ENCODE measurements at regions not wholly inside any gene's neighbourhood (a gene's known extent, or its start where the extent isn't known, plus 50 kb on each side); places are given as distances from the start of the nearest gene placed in this dataset.

DNA sequence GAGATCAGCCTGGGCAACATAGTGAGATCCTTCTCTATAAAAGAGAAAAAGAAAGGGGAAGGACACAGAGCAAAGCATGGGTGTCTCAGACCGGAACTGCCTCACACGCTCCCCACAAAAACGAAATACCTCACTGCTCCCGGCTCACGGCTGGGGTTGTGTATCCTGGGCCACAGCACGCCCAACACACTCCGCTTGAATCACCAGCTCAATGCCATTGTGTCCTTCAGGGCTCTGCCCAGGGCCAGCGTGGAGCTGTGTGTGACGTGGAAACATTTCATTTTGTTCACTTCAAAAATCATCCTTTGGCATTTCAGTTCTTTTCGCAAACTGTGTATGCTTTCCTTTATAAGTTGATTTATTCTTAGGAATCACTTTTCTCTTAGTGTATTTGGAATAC, 279.5 kb downstream of the IRX1 start:
- Histone ChIP-seq H3K9me3 (no peaks in the 10 kb centered on the region), H3K4me2 (no peak overlapping the region), H3K4me3 (no peak overlapping the region), H3K4me1 (no peaks in the 10 kb centered on the region), H3K27ac (no peak overlapping the region)
- DNase-seq (ENCODE audit: low read depth in 1 of 2, low spot score in 1 of 2) (no peak), ATAC-seq (no peak), FAIRE-seq (no peak)
- TF ChIP-seq, protein P1, sequence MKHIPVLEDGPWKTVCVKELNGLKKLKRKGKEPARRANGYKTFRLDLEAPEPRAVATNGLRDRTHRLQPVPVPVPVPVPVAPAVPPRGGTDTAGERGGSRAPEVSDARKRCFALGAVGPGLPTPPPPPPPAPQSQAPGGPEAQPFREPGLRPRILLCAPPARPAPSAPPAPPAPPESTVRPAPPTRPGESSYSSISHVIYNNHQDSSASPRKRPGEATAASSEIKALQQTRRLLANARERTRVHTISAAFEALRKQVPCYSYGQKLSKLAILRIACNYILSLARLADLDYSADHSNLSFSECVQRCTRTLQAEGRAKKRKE (CRISPR knock-in tag; IDR thresholded peaks at IDR 0.05; ENCODE audit: low read depth): no peak
- no peak for TF ChIP-seq GATA3 (IDR thresholded peaks at IDR 0.05; ENCODE audit: borderline replicate concordance)
- no peak for TF ChIP-seq JUNB (IDR thresholded peaks at IDR 0.05)
- TF ChIP-seq POLR2AphosphoS2 (conservative IDR thresholded peaks at IDR 0.05; ENCODE audit: low read length): no peak
- no peak for TF ChIP-seq ZFP36 (IDR thresholded peaks at IDR 0.05; ENCODE audit: borderline replicate concordance, partially characterized antibody)
- TF ChIP-seq KDM5A (IDR thresholded peaks at IDR 0.05): no peak
- TF ChIP-seq ZNF302 (CRISPR knock-in tag; IDR thresholded peaks at IDR 0.05): no peak
- TF ChIP-seq SMC3 (IDR thresholded peaks at IDR 0.05): no peak
- no peak for TF ChIP-seq CBX8 (IDR thresholded peaks at IDR 0.05)
- TF ChIP-seq EHMT2 (IDR thresholded peaks at IDR 0.05; ENCODE audit: low read depth): no peak
- no peak for TF ChIP-seq TFCP2L1 (CRISPR knock-in tag; IDR thresholded peaks at IDR 0.05)
- no peak for TF ChIP-seq HOXA7 (CRISPR knock-in tag; IDR thresholded peaks at IDR 0.05)
- TF ChIP-seq FOSB (CRISPR knock-in tag; IDR thresholded peaks at IDR 0.05): no peak
- TF ChIP-seq NR3C1 (IDR thresholded peaks at IDR 0.05): no peak
- TF ChIP-seq, protein P2, sequence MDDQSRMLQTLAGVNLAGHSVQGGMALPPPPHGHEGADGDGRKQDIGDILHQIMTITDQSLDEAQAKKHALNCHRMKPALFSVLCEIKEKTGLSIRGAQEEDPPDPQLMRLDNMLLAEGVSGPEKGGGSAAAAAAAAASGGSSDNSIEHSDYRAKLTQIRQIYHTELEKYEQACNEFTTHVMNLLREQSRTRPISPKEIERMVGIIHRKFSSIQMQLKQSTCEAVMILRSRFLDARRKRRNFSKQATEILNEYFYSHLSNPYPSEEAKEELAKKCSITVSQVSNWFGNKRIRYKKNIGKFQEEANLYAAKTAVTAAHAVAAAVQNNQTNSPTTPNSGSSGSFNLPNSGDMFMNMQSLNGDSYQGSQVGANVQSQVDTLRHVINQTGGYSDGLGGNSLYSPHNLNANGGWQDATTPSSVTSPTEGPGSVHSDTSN (IDR thresholded peaks at IDR 0.05): no peak
- no peak for TF ChIP-seq HOXB5 (CRISPR knock-in tag; IDR thresholded peaks at IDR 0.05)
- TF ChIP-seq FOSL2 (IDR thresholded peaks at IDR 0.05): no peak
- no peak for TF ChIP-seq FOSL2 (CRISPR knock-in tag; IDR thresholded peaks at IDR 0.05)
- 11% methylated on average over 10 of the region's 10 CpGs for WGBS (ENCODE audit: missing lambda C conversion rate)
- CTCF ChIA-PET: no interaction called here
- POLR2A ChIA-PET: no interaction called here

DNA sequence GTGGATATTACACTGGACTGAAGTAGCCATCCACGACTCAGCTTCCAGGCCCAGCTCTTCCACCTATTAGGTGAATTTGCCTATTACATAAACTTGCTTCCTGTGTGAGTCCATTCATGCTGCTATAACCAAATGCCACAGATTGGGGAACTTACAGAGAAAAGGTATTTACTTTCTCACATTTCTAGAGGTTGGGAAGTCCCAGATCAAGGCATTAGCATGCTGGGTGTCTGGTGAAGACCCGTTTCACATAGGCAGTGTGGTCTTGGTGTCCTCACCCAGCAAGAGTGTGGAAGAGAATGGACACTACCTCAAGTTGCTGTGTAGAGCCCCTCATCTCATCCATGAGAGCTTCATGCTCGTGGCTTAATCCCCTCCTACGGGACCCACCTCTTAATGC, 282.6 kb downstream of the IRX1 start:
- no peak for DNase-seq (ENCODE audit: low read depth in 1 of 2, low spot score in 1 of 2)
- 3% methylated on average over 4 of the region's 4 CpGs for WGBS (ENCODE audit: missing lambda C conversion rate)
- H3K4me1 ChIP-seq: no peaks in the 10 kb centered on the region
- no peak overlapping the region for H3K4me3 ChIP-seq
- POLR2A ChIA-PET: no interaction called here
- ATAC-seq: no peak
- H3K27ac ChIP-seq: no peak overlapping the region
- H3K4me2 ChIP-seq: no peak overlapping the region
- CTCF ChIA-PET: no interaction called here
- no peaks in the 10 kb centered on the region for H3K9me3 ChIP-seq
- no peak for FAIRE-seq
- no peak for TF ChIP-seq RAD21 (conservative IDR thresholded peaks at IDR 0.05 in 1 of 2, IDR thresholded peaks at IDR 0.05 in 1 of 2)
- no peak for TF ChIP-seq PHF8 (IDR thresholded peaks at IDR 0.05; ENCODE audit: borderline replicate concordance, low read depth)

DNA sequence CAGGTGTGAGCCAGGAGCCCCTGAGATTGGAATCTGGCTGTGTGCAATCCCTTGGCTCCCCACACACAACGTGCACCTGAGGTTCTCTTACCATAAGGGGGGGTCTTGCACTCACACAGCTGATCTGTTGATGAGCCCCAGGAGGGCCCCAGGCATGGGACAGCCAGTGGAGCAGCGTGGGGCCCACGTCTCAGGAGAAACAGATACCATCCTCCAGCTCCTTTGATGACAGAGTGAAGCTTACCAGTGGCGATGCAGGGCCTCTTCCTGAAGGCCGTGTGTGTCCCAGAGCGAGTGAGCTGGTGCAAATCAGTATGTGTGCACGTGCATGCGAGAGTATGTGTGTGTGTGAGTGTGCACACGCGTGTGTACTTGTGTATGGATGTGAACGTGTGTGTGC, 287.4 kb downstream of the IRX1 start:
- ChIA-PET CTCF (no interaction called here), POLR2A (no interaction called here)
- no peak overlapping the region for H3K4me2 ChIP-seq
- FAIRE-seq: no peak
- H3K4me3 ChIP-seq: no peak overlapping the region
- no peaks in the 10 kb centered on the region for H3K4me1 ChIP-seq
- no peak for ATAC-seq
- TF ChIP-seq RNF2 (IDR thresholded peaks at IDR 0.05; ENCODE audit: borderline replicate concordance, low read depth) (no peak), JUNB (IDR thresholded peaks at IDR 0.05) (no peak), RCOR1 (IDR thresholded peaks at IDR 0.05; ENCODE audit: low read depth, low read length) (no peak), EHMT2 (IDR thresholded peaks at IDR 0.05; ENCODE audit: low read depth) (no peak), MAFK (IDR thresholded peaks at IDR 0.05; ENCODE audit: partially characterized antibody) (no peak), PHF8 (IDR thresholded peaks at IDR 0.05; ENCODE audit: borderline replicate concordance, low read depth) (no peak)
- 18% methylated on average over 9 of the region's 11 CpGs for WGBS (ENCODE audit: missing lambda C conversion rate)
- no peak for DNase-seq (ENCODE audit: low read depth in 1 of 2, low spot score in 1 of 2)
- no peaks in the 10 kb centered on the region for H3K9me3 ChIP-seq
- H3K27ac ChIP-seq: no peak overlapping the region
